ENCODE measurements at regions not wholly inside any gene's neighbourhood (a gene's known extent, or its start where the extent isn't known, plus 50 kb on each side); places are given as distances from the start of the nearest gene placed in this dataset.

DNA sequence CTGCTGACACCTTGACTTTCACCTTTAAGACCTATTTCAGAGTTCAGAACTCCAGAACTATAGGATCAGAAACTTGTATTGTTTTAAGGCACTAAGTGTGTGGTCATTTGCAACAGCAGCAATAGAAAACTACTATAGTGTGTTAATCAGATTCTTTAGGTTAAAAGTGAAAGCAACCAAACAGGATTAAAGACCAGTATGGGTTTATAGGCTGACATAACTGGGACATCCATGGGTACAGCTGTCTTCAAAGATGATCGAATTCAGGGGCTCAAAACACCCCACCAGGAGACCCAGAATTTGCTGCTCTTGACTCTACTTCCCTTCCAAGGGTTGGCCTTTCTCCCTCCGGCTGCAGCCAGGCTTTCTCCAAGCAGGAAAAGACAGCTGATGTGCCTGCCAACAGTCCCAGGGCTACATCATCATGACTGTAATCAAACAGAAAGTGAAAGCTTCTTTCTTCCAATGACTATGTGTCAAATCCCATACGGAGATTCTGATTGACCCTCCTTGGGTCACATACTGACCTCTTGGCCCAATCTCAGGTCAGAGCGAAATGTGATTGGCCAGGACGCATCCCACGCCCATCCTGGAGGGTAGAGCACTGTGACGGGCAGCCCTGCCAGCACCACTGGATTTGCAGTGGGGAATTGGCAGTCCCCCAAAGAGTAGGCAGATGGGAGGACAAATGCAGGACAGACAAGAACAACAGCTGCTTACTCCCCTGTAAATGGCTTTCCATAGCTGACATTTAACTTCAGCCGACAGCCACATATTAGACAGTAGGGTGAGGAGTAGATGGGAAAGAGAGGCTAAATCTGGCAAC is 51.4 kb upstream of the RNF7 start:
- TF ChIP-seq, protein P1, sequence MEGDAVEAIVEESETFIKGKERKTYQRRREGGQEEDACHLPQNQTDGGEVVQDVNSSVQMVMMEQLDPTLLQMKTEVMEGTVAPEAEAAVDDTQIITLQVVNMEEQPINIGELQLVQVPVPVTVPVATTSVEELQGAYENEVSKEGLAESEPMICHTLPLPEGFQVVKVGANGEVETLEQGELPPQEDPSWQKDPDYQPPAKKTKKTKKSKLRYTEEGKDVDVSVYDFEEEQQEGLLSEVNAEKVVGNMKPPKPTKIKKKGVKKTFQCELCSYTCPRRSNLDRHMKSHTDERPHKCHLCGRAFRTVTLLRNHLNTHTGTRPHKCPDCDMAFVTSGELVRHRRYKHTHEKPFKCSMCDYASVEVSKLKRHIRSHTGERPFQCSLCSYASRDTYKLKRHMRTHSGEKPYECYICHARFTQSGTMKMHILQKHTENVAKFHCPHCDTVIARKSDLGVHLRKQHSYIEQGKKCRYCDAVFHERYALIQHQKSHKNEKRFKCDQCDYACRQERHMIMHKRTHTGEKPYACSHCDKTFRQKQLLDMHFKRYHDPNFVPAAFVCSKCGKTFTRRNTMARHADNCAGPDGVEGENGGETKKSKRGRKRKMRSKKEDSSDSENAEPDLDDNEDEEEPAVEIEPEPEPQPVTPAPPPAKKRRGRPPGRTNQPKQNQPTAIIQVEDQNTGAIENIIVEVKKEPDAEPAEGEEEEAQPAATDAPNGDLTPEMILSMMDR (conservative IDR thresholded peaks at IDR 0.05; ENCODE audit: low read depth in 2 of 2): no peak
- TF ChIP-seq EZH2phosphoT487 (IDR thresholded peaks at IDR 0.05; ENCODE audit: unreplicated experiment): no peak
- no peak for TF ChIP-seq EZH2 (IDR thresholded peaks at IDR 0.05; ENCODE audit: low read depth, unreplicated experiment)

Measured in GM23338 (cell line).